ENCODE measurements at regions not wholly inside any gene's neighbourhood (a gene's known extent, or its start where the extent isn't known, plus 50 kb on each side); places are given as distances from the start of the nearest gene placed in this dataset.

GRCh38 chr7:46195934-46196333 is 274.9 kb upstream of the IGFBP3 start:
- H3K36me3 ChIP-seq: no peaks in the 10 kb centered on the region

GRCh38 chr7:46192271-46192670 is 271.2 kb upstream of the IGFBP3 start:
- no peaks in the 10 kb centered on the region for H3K9me3 ChIP-seq (ENCODE audit: low read depth)
- no peak overlapping the region for H3K4me3 ChIP-seq
- H3K36me3 Mint-ChIP-seq: no peaks in the 10 kb centered on the region
- peak overlapping the region; percentile 63 for H2AFZ ChIP-seq (replicated peaks)
- no peaks in the 10 kb centered on the region for H3F3A ChIP-seq (ENCODE audit: low read depth)
- H3K27ac Mint-ChIP-seq: no peak overlapping the region
- H3K27me3 Mint-ChIP-seq (ENCODE audit: insufficient read depth, low read depth): peaks cover 2% of the 10 kb centered on the region
- peak; percentile 34 for DNase-seq (ENCODE audit: low spot score)
- no peak overlapping the region for H3K4me3 Mint-ChIP-seq
- peaks cover 10% of the 10 kb centered on the region for H3K4me1 ChIP-seq
- H3K36me3 ChIP-seq: no peaks in the 10 kb centered on the region
- H3K4me2 ChIP-seq: peak overlapping the region; percentile 17
- H3K4me1 Mint-ChIP-seq: peaks cover 5% of the 10 kb centered on the region
- H3K9me3 Mint-ChIP-seq: no peaks in the 10 kb centered on the region
- H4K20me1 ChIP-seq (ENCODE audit: low read depth): no peaks in the 10 kb centered on the region
- no peak overlapping the region for H3K27ac ChIP-seq
- H3K79me2 ChIP-seq (ENCODE audit: low read depth): no peaks in the 10 kb centered on the region
- H3K27me3 ChIP-seq: no peaks in the 10 kb centered on the region
- TF ChIP-seq, protein P1, sequence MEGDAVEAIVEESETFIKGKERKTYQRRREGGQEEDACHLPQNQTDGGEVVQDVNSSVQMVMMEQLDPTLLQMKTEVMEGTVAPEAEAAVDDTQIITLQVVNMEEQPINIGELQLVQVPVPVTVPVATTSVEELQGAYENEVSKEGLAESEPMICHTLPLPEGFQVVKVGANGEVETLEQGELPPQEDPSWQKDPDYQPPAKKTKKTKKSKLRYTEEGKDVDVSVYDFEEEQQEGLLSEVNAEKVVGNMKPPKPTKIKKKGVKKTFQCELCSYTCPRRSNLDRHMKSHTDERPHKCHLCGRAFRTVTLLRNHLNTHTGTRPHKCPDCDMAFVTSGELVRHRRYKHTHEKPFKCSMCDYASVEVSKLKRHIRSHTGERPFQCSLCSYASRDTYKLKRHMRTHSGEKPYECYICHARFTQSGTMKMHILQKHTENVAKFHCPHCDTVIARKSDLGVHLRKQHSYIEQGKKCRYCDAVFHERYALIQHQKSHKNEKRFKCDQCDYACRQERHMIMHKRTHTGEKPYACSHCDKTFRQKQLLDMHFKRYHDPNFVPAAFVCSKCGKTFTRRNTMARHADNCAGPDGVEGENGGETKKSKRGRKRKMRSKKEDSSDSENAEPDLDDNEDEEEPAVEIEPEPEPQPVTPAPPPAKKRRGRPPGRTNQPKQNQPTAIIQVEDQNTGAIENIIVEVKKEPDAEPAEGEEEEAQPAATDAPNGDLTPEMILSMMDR (IDR thresholded peaks at IDR 0.05): no peak
- no peak for TF ChIP-seq EZH2 (IDR thresholded peaks at IDR 0.05)
- no peak for TF ChIP-seq EZH2phosphoT487 (IDR thresholded peaks at IDR 0.05)
- no peak overlapping the region for H3K9ac ChIP-seq

More at GRCh38 chr7:46195934-46196333, 274.9 kb upstream of the IGFBP3 start:
- Mint-ChIP-seq H3K27ac (no peak overlapping the region), H3K36me3 (no peaks in the 10 kb centered on the region), H3K27me3 (ENCODE audit: insufficient read depth, low read depth) (peaks cover 2% of the 10 kb centered on the region), H3K4me1 (peaks cover 15% of the 10 kb centered on the region), H3K4me3 (no peak overlapping the region), H3K9me3 (no peaks in the 10 kb centered on the region)
- H3F3A ChIP-seq (ENCODE audit: low read depth): no peaks in the 10 kb centered on the region
- H3K4me1 ChIP-seq: peaks cover 10% of the 10 kb centered on the region
- H3K9ac ChIP-seq: no peak overlapping the region
- H3K27ac ChIP-seq: no peak overlapping the region
- H3K79me2 ChIP-seq (ENCODE audit: low read depth): no peaks in the 10 kb centered on the region
- no peak overlapping the region for H2AFZ ChIP-seq (replicated peaks)
- H3K4me3 ChIP-seq: no peak overlapping the region
- H3K9me3 ChIP-seq (ENCODE audit: low read depth): no peaks in the 10 kb centered on the region
- H3K4me2 ChIP-seq: no peak overlapping the region
- no peaks in the 10 kb centered on the region for H4K20me1 ChIP-seq (ENCODE audit: low read depth)
- H3K27me3 ChIP-seq: no peaks in the 10 kb centered on the region
- TF ChIP-seq EZH2phosphoT487 (IDR thresholded peaks at IDR 0.05) (no peak), EZH2 (IDR thresholded peaks at IDR 0.05) (no peak)
- DNase-seq (ENCODE audit: low spot score): no peak

DNA sequence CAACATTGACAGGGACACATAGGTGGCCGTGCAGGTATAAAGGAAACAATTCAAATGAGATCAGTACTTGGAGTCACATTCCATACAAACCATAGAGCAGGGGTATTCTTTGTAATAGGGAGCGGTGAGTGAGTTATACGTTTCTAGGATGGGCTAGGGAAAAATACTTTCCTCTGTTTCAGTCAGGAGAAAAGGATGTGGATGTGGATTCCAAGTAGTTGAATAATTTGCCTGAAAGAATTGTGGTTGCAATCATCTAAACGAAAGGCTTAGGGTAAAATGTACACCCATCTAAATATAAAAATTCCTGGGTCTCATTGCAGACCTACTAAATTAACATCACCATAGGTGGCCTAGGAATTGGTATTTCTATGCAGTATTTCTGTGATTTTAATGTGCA is 270.7 kb upstream of the IGFBP3 start:
- Histone ChIP-seq H3K4me1 (peaks cover 10% of the 10 kb centered on the region), H3K79me2 (ENCODE audit: low read depth) (no peaks in the 10 kb centered on the region), H2AFZ (replicated peaks) (no peak overlapping the region), H3K4me3 (no peak overlapping the region), H3K27ac (no peak overlapping the region), H4K20me1 (ENCODE audit: low read depth) (no peaks in the 10 kb centered on the region), H3K9me3 (ENCODE audit: low read depth) (no peaks in the 10 kb centered on the region), H3K9ac (no peak overlapping the region), H3K36me3 (no peaks in the 10 kb centered on the region), H3K4me2 (no peak overlapping the region), H3K27me3 (no peaks in the 10 kb centered on the region), H3F3A (ENCODE audit: low read depth) (no peaks in the 10 kb centered on the region)
- Mint-ChIP-seq H3K27me3 (ENCODE audit: insufficient read depth, low read depth) (peaks cover 2% of the 10 kb centered on the region), H3K4me1 (peaks cover 4% of the 10 kb centered on the region), H3K27ac (no peak overlapping the region), H3K36me3 (no peaks in the 10 kb centered on the region), H3K4me3 (no peak overlapping the region), H3K9me3 (no peaks in the 10 kb centered on the region)
- no peak for DNase-seq (ENCODE audit: low spot score)
- TF ChIP-seq, protein P1 (IDR thresholded peaks at IDR 0.05): no peak

DNA sequence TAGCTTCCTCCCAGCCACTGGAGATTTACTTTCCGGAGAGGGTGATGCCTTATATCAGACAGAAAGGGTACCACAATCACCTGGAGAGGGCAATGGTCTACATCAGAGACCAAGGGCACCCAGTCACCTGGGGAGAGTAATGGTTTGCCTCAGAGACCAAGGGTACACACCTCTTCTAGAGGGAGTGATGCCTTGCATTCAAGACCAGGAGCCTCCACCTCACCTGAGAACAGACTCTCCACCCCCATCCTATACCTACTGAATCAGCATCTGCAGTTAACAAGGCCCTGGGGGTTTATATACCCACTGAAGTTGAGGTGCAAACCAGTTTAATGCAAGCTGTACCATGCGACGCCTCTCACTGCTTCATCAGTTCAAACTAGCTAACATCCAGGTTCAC is 270.2 kb upstream of the IGFBP3 start:
- Histone ChIP-seq H2AFZ (replicated peaks) (no peak overlapping the region), H3K9me3 (ENCODE audit: low read depth) (no peaks in the 10 kb centered on the region), H3K4me3 (no peak overlapping the region), H3K9ac (no peak overlapping the region), H3K36me3 (no peaks in the 10 kb centered on the region), H3K4me1 (peaks cover 10% of the 10 kb centered on the region), H3K27me3 (no peaks in the 10 kb centered on the region), H3K4me2 (no peak overlapping the region), H4K20me1 (ENCODE audit: low read depth) (no peaks in the 10 kb centered on the region), H3K79me2 (ENCODE audit: low read depth) (no peaks in the 10 kb centered on the region), H3K27ac (no peak overlapping the region), H3F3A (ENCODE audit: low read depth) (no peaks in the 10 kb centered on the region)
- no peak for DNase-seq (ENCODE audit: low spot score)
- Mint-ChIP-seq H3K27me3 (ENCODE audit: insufficient read depth, low read depth) (peaks cover 2% of the 10 kb centered on the region), H3K27ac (no peak overlapping the region), H3K4me1 (peaks cover 4% of the 10 kb centered on the region), H3K9me3 (no peaks in the 10 kb centered on the region), H3K36me3 (no peaks in the 10 kb centered on the region), H3K4me3 (no peak overlapping the region)
- TF ChIP-seq, protein P1 (IDR thresholded peaks at IDR 0.05): no peak
- no peak for TF ChIP-seq EZH2phosphoT487 (IDR thresholded peaks at IDR 0.05)
- no peak for TF ChIP-seq EZH2 (IDR thresholded peaks at IDR 0.05)
